ENCODE measurements at regions not wholly inside any gene's neighbourhood (a gene's known extent, or its start where the extent isn't known, plus 50 kb on each side); places are given as distances from the start of the nearest gene placed in this dataset.

DNA sequence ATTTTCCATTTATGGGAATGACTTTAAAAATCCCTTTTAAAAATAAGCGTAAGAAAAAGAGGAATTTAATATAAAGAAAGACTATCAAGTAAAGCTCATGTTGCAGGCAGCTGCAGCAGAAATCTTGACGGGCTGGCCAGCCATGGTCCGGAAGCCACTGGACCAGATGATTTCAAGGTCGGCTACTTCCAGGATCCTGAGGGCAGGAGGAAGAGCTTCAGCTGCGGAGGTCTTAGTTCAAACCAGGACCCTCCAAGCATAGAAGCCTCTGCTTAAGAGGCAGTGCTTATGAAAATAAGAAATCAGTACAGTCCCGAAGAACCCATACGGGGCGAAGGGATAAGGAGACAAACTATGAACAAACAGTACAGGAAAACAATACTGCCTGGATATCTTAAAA is 220.2 kb upstream of the CELF2 start:
- no peak for TF ChIP-seq EZH2 (IDR thresholded peaks at IDR 0.05; ENCODE audit: insufficient read depth, poor library complexity, severe bottlenecking)
- TF ChIP-seq EZH2phosphoT487 (IDR thresholded peaks at IDR 0.05; ENCODE audit: insufficient read depth, low read depth), result no peak
